ENCODE measurements at regions not wholly inside any gene's neighbourhood (a gene's known extent, or its start where the extent isn't known, plus 50 kb on each side); places are given as distances from the start of the nearest gene placed in this dataset.

- Histone ChIP-seq H3K9me3 (ENCODE audit: control insufficient read depth in 2 of 3, insufficient read depth in 1 of 3, low read length in 3 of 3) (peaks cover 0 to 6% (median 0%) of the 10 kb centered on the region in 3 donors), H3K4me3 (ENCODE audit: low read length in 3 of 3) (no peak overlapping the region), H3K36me3 (ENCODE audit: control insufficient read depth in 2 of 3, insufficient read depth in 3 of 3, low read length in 3 of 3) (no peaks in the 10 kb centered on the region), H3K9ac (ENCODE audit: low read length in 3 of 3) (no peak overlapping the region), H3K27me3 (ENCODE audit: control insufficient read depth, insufficient read depth, low read length) (no peaks in the 10 kb centered on the region), H3K27ac (ENCODE audit: low read depth in 2 of 2, low read length in 2 of 2) (no peak overlapping the region), H3K4me1 (ENCODE audit: control insufficient read depth in 2 of 3, insufficient read depth in 2 of 3, low read depth in 1 of 3, low read length in 3 of 3) (no peaks in the 10 kb centered on the region)
- no peak for DNase-seq
- TF ChIP-seq, protein P1, sequence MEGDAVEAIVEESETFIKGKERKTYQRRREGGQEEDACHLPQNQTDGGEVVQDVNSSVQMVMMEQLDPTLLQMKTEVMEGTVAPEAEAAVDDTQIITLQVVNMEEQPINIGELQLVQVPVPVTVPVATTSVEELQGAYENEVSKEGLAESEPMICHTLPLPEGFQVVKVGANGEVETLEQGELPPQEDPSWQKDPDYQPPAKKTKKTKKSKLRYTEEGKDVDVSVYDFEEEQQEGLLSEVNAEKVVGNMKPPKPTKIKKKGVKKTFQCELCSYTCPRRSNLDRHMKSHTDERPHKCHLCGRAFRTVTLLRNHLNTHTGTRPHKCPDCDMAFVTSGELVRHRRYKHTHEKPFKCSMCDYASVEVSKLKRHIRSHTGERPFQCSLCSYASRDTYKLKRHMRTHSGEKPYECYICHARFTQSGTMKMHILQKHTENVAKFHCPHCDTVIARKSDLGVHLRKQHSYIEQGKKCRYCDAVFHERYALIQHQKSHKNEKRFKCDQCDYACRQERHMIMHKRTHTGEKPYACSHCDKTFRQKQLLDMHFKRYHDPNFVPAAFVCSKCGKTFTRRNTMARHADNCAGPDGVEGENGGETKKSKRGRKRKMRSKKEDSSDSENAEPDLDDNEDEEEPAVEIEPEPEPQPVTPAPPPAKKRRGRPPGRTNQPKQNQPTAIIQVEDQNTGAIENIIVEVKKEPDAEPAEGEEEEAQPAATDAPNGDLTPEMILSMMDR (IDR thresholded peaks at IDR 0.05; ENCODE audit: borderline replicate concordance, extremely low read depth, insufficient read depth): no peak
- intact Hi-C loops (cut with DNase I): no loop called here
- no peak for FAIRE-seq
These were observed 164.3 kb upstream of the IRX5 start for GRCh38 chr16:54766355-54766754.

GRCh38 chr16:54750249-54750648 lies 180.4 kb upstream of the IRX5 start:
- Histone ChIP-seq H3K36me3 (ENCODE audit: control insufficient read depth in 2 of 3, insufficient read depth in 3 of 3, low read length in 3 of 3) (no peaks in the 10 kb centered on the region), H3K9ac (ENCODE audit: low read length in 3 of 3) (no peak overlapping the region), H3K4me1 (ENCODE audit: control insufficient read depth in 2 of 3, insufficient read depth in 2 of 3, low read depth in 1 of 3, low read length in 3 of 3) (no peaks in the 10 kb centered on the region), H3K4me3 (ENCODE audit: low read length in 3 of 3) (no peak overlapping the region), H3K27me3 (ENCODE audit: control insufficient read depth, insufficient read depth, low read length) (no peaks in the 10 kb centered on the region), H3K9me3 (ENCODE audit: control insufficient read depth in 2 of 3, insufficient read depth in 1 of 3, low read length in 3 of 3) (no peaks in the 10 kb centered on the region), H3K27ac (ENCODE audit: low read depth in 2 of 2, low read length in 2 of 2) (no peak overlapping the region)
- FAIRE-seq (no peak), DNase-seq (no peak)
- intact Hi-C loops (cut with DNase I): no loop called here
- TF ChIP-seq, protein P1 (IDR thresholded peaks at IDR 0.05; ENCODE audit: borderline replicate concordance, extremely low read depth, insufficient read depth): no peak

GRCh38 chr16:54748611-54749190 lies 182.0 kb upstream of the IRX5 start:
- no peaks in the 10 kb centered on the region for H3K36me3 ChIP-seq (ENCODE audit: control insufficient read depth in 2 of 3, insufficient read depth in 3 of 3, low read length in 3 of 3)
- no peak overlapping the region for H3K4me3 ChIP-seq (ENCODE audit: low read length in 3 of 3)
- intact Hi-C loops (cut with DNase I): no loop called here
- no peaks in the 10 kb centered on the region for H3K27me3 ChIP-seq (ENCODE audit: control insufficient read depth, insufficient read depth, low read length)
- H3K27ac ChIP-seq (ENCODE audit: low read depth in 2 of 2, low read length in 2 of 2): no peak overlapping the region
- FAIRE-seq (no peak), DNase-seq (no peak)
- no peaks in the 10 kb centered on the region for H3K9me3 ChIP-seq (ENCODE audit: control insufficient read depth in 2 of 3, insufficient read depth in 1 of 3, low read length in 3 of 3)
- H3K9ac ChIP-seq (ENCODE audit: low read length in 3 of 3): no peak overlapping the region
- H3K4me1 ChIP-seq (ENCODE audit: control insufficient read depth in 2 of 3, insufficient read depth in 2 of 3, low read depth in 1 of 3, low read length in 3 of 3): no peaks in the 10 kb centered on the region
- TF ChIP-seq, protein P1 (IDR thresholded peaks at IDR 0.05; ENCODE audit: borderline replicate concordance, extremely low read depth, insufficient read depth): no peak

DNA sequence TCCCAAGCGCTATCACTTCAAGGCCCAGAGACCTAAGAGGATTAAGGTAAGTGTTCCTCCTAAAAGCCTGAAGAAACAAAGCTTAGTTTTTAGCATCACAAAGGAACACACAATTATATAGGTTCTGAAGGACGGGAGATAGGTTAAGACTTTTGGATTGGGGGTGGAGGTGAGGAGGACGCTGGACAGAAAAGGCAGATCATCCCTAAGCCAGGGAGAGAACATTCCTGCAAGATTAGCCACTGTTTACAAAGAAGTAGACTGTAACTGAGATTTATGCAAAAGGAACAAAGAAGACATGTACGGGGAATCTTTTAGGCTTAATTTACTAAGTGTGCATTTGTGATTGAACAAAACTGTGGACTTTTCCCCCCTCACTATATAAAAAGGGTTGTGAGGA lies 184.1 kb upstream of the IRX5 start:
- Histone ChIP-seq H3K27ac (ENCODE audit: low read depth in 2 of 2, low read length in 2 of 2) (no peak overlapping the region), H3K9ac (ENCODE audit: low read length in 3 of 3) (no peak overlapping the region), H3K27me3 (ENCODE audit: control insufficient read depth, insufficient read depth, low read length) (no peaks in the 10 kb centered on the region), H3K4me3 (ENCODE audit: low read length in 3 of 3) (no peak overlapping the region), H3K36me3 (ENCODE audit: control insufficient read depth in 2 of 3, insufficient read depth in 3 of 3, low read length in 3 of 3) (no peaks in the 10 kb centered on the region), H3K9me3 (ENCODE audit: control insufficient read depth in 2 of 3, insufficient read depth in 1 of 3, low read length in 3 of 3) (no peaks in the 10 kb centered on the region), H3K4me1 (ENCODE audit: control insufficient read depth in 2 of 3, insufficient read depth in 2 of 3, low read depth in 1 of 3, low read length in 3 of 3) (no peaks in the 10 kb centered on the region)
- intact Hi-C loops (cut with DNase I): no loop called here
- TF ChIP-seq, protein P1 (IDR thresholded peaks at IDR 0.05; ENCODE audit: borderline replicate concordance, extremely low read depth, insufficient read depth): no peak
- FAIRE-seq (no peak), DNase-seq (no peak)
